Fibroblast of lung (primary cell): ENCODE measurements at regions not wholly inside any gene's neighbourhood (a gene's known extent, or its start where the extent isn't known, plus 50 kb on each side); places are given as distances from the start of the nearest gene placed in this dataset.

Experiments
- DNase-seq, 2 donors: peaks; one replicate each; pipeline versions ENCODE4 v3.0.0 to v3.0.0-alpha.2; 2010; ENCODE audit warnings: low read depth in 2 of 2
- H2AFZ ChIP-seq: 2 replicates; pipeline ENCODE4 v1.5.1; 2012; ENCODE audit warnings: low read length, control low read depth, inconsistent platforms
- H3K27ac ChIP-seq: 2 replicates; pipeline ENCODE4 v1.5.1; 2011; ENCODE audit warnings: low read length, control low read depth; ENCODE audit not compliant: insufficient read depth
- H3K27me3 ChIP-seq: 2 replicates; pipeline ENCODE4 v1.5.1; 2011; ENCODE audit warnings: mild to moderate bottlenecking, low read length; ENCODE audit not compliant: control insufficient read depth, insufficient read depth
- H3K36me3 ChIP-seq: 2 replicates; pipeline ENCODE4 v1.5.1; 2011; ENCODE audit warnings: low read length; ENCODE audit not compliant: control insufficient read depth, insufficient read depth
- H3K4me1 ChIP-seq: 2 replicates; pipeline ENCODE4 v1.5.1; 2011; ENCODE audit warnings: low read length; ENCODE audit not compliant: control insufficient read depth, insufficient read depth; ENCODE audit errors: extremely low read depth
- H3K4me2 ChIP-seq: 2 replicates; pipeline ENCODE4 v1.5.1; 2011; ENCODE audit warnings: low read length, control low read depth; ENCODE audit not compliant: insufficient read depth; ENCODE audit errors: extremely low read depth
- H3K4me3 ChIP-seq, 4 experiments: fragments of 200-600 bp in 1 of 4; sonication (generic) in 1 of 4; replicated peaks in 1 of 4; 2 replicates each; pipeline ENCODE4 v1.5.1; 2011 to 2016; ENCODE audit warnings: low read length in 4 of 4, low read depth in 3 of 4, mild to moderate bottlenecking in 3 of 4, control low read depth in 2 of 4, inconsistent platforms in 1 of 4, mixed read lengths in 1 of 4; ENCODE audit not compliant: insufficient read depth in 1 of 4; ENCODE audit errors: control extremely low read depth in 1 of 4
- H3K79me2 ChIP-seq: 2 replicates; pipeline ENCODE4 v1.5.1; 2012; ENCODE audit warnings: mild to moderate bottlenecking, low read length, inconsistent platforms; ENCODE audit not compliant: control insufficient read depth, insufficient read depth
- H3K9ac ChIP-seq: 2 replicates; pipeline ENCODE4 v1.5.1; 2011; ENCODE audit warnings: mild to moderate bottlenecking, low read length, control low read depth; ENCODE audit not compliant: insufficient read depth
- H3K9me3 ChIP-seq: 2 replicates; pipeline ENCODE4 v1.5.1; 2012; ENCODE audit warnings: low read depth, low read length; ENCODE audit not compliant: control insufficient read depth, insufficient read depth
- H4K20me1 ChIP-seq: 2 replicates; pipeline ENCODE4 v1.5.1; 2011; ENCODE audit warnings: low read length; ENCODE audit not compliant: control insufficient read depth, insufficient read depth; ENCODE audit errors: extremely low read depth
- CTCF ChIP-seq, 2 donors: IDR thresholded peaks in 1 of 2; conservative IDR thresholded peaks in 1 of 2; 1 replicate in 1 of 2; 2 replicates in 1 of 2; pipeline ENCODE4 v1.5.1; 2011 to 2012; ENCODE audit warnings: low read length in 2 of 2, control low read depth in 1 of 2, inconsistent platforms in 1 of 2, low read depth in 1 of 2, mild to moderate bottlenecking in 1 of 2
- EZH2 ChIP-seq: IDR thresholded peaks from 2 replicates; pipeline ENCODE4 v1.5.1; 2012; ENCODE audit warnings: low read length, control low read depth, mild to moderate bottlenecking; ENCODE audit errors: missing control alignments

GRCh38 chr3:181459516-181459915 is 252.2 kb upstream of the SOX2 start:
- Histone ChIP-seq H3K9ac (no peak overlapping the region), H3K4me2 (no peak overlapping the region), H3K27ac (no peak overlapping the region), H3K79me2 (no peaks in the 10 kb centered on the region), H3K4me3 (no peak overlapping the region), H3K27me3 (no peaks in the 10 kb centered on the region), H3K36me3 (no peaks in the 10 kb centered on the region), H4K20me1 (no peaks in the 10 kb centered on the region), H3K4me1 (no peaks in the 10 kb centered on the region), H3K9me3 (no peaks in the 10 kb centered on the region), H2AFZ (no peak overlapping the region)
- no peak for DNase-seq
- TF ChIP-seq CTCF (conservative IDR thresholded peaks at IDR 0.05 in 1 of 2, IDR thresholded peaks at IDR 0.05 in 1 of 2; ENCODE audit: low read depth in 1 of 2, low read length in 2 of 2) (no peak), EZH2 (no peak)

GRCh38 chr3:181458857-181459256 is 252.9 kb upstream of the SOX2 start:
- TF ChIP-seq EZH2, result no peak
- TF ChIP-seq CTCF (conservative IDR thresholded peaks at IDR 0.05 in 1 of 2, IDR thresholded peaks at IDR 0.05 in 1 of 2; ENCODE audit: low read depth in 1 of 2, low read length in 2 of 2), result no peak
- peak; percentile 2 to 54 for DNase-seq

GRCh38 chr3:181457756-181458155 is 254.0 kb upstream of the SOX2 start:
- Histone ChIP-seq H3K79me2 (no peaks in the 10 kb centered on the region), H3K27me3 (no peaks in the 10 kb centered on the region), H2AFZ (no peak overlapping the region), H3K4me1 (no peaks in the 10 kb centered on the region), H3K27ac (no peak overlapping the region), H3K4me3 (no peak overlapping the region), H3K9me3 (no peaks in the 10 kb centered on the region), H4K20me1 (no peaks in the 10 kb centered on the region), H3K4me2 (no peak overlapping the region), H3K9ac (no peak overlapping the region), H3K36me3 (no peaks in the 10 kb centered on the region)
- TF ChIP-seq EZH2, result no peak
- no peak for DNase-seq

More at GRCh38 chr3:181458857-181459256, 252.9 kb upstream of the SOX2 start:
- Histone ChIP-seq H3K27ac (no peak overlapping the region), H2AFZ (no peak overlapping the region), H3K79me2 (no peaks in the 10 kb centered on the region), H3K27me3 (no peaks in the 10 kb centered on the region), H3K36me3 (no peaks in the 10 kb centered on the region), H4K20me1 (no peaks in the 10 kb centered on the region), H3K4me3 (no peak overlapping the region), H3K4me2 (no peak overlapping the region), H3K9ac (no peak overlapping the region), H3K9me3 (no peaks in the 10 kb centered on the region), H3K4me1 (no peaks in the 10 kb centered on the region)
